Activated CD4-positive, alpha-beta T cell treated with anti-CD3 and anti-CD28 coated beads, Interleukin-10, Interleukin-2, amounts not matched to agents 100 ng/mL and 50 ng/mL, durations not matched to agents 16 hours and 8 hours (primary cell): ENCODE measurements at regions not wholly inside any gene's neighbourhood (a gene's known extent, or its start where the extent isn't known, plus 50 kb on each side); places are given as distances from the start of the nearest gene placed in this dataset.
"Not testable (repeated sequence)": the region's sequence is repeated elsewhere in the genome, so short reads cannot be mapped to it uniquely, and the experiment has no call there.

Source experiments
- DNase-seq: peaks from one replicate; pipeline ENCODE4 v3.0.0-alpha.2; 2020

DNA sequence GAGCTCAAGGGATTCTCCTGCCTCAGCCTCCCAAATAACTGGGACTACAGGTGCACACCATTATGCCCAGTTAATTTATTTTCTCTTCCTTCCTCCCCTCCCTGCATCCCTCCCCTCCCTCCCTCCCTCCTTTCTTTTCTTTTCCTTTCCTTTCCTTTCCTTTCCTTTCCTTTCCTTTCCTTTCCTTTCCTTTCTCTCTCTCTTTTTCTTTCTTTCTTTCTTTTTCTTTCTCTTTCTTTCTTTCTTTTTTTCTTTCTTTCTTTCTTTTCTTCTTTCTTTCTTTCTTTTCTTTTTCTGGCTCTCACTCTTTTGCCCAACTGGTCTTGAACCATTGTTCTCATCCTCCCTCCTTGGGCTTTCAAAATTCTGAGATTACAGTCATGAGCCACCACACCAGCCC lies 873.0 kb upstream of the KLHL1 start:
- not testable (repeated sequence) for DNase-seq

DNA sequence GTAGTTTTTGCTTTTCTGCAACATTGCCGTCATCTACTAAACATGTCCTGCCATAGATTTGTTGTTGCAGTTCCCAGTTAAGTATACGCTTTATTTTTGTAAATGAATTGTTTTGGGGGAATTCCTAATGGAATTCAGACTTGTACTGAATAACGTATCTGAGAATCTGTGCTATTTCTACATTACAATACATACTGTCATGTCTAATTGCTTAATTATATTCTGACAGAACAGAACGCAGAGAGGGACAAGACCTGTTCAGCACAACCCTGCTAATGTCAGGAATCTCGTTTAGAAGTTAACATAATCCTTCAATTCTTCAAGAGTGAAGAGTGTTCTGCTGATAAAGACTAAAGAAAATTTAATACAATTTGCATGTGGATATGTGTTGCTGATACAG lies 861.1 kb upstream of the KLHL1 start:
- DNase-seq, result no peak

DNA sequence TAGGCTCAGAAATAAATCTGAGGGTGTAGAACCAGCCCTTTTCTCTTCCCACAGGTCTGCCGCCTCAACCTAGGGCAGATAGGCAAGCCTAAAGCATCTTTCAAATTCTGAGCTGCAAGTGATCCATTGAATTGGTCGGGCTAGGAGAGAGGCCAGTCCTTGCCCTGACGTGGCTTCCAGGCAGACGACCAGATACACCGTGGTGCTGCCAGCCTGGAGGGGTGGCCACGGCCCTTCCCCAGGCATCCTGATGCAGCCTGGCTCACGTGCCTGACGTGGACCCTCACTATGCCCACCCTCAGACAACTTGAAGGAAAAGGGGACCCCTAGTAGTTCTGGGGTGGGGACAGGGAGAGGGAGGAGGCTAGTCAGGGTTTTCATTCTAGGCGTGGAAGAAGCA lies 859.3 kb upstream of the KLHL1 start:
- DNase-seq, result no peak

DNA sequence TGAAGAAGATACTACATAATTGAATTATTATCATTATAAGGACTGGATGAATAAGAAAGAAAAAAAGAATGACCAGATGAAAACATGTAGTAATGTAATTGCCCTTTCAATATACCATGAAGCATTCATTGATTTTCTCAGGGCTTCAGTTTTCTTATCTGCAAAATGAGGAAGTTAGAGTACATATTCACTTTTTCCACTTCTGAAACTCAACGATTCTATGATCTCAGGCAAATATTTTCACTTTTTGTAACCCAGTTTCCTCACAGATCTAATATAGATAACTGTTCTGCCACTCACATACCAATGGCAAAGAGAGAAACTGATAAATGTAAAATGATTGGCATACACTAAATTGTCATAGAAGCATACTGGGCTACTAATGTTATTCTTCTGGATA lies 856.6 kb upstream of the KLHL1 start:
- DNase-seq, result no peak

DNA sequence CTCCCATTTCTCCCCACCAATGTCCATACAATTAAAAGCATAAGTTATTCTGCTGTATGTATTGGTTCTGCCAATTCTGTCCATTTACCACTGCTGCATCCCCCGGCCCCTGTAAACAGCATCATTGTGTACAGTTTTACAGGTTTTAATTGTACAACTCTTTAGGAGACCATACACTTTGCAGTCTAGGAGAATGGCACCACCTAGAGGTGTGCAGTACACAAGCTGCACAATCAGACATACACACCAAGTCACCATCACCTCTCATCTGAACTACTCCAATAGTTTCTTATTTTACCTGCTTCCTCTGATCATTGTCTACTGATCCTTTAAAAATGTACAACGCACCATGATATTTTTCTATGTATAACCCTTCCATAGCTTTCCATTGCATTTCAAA lies 855.9 kb upstream of the KLHL1 start:
- DNase-seq, result peak; percentile 4

DNA sequence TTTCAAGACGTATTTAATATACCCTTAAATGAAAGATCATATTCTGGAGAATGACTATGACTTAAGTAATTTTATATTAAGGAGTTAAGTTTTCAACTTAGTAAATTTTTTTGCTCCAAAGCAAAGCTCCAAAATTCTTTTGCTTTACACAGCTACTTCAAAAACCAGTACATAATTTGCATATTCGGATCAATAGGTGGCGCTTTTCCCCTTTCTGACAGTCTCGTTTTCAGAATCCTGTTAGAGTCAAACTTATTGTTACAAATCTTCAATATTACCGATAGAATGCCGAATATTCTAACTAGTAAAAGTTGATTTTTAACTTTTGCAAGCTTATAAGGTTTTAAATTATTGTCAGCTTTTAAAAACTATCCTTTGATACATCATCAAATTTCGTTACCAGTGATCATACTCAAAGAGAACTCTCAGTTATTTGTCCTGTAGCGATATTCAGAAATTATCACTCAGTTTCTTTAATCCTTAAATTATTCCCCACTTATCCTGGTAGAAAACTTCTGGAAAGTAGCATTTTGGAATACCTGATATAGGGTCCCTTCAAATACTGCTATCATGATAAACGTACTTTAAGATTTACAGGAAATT lies 852.7 kb upstream of the KLHL1 start:
- DNase-seq, result peak; percentile 16

DNA sequence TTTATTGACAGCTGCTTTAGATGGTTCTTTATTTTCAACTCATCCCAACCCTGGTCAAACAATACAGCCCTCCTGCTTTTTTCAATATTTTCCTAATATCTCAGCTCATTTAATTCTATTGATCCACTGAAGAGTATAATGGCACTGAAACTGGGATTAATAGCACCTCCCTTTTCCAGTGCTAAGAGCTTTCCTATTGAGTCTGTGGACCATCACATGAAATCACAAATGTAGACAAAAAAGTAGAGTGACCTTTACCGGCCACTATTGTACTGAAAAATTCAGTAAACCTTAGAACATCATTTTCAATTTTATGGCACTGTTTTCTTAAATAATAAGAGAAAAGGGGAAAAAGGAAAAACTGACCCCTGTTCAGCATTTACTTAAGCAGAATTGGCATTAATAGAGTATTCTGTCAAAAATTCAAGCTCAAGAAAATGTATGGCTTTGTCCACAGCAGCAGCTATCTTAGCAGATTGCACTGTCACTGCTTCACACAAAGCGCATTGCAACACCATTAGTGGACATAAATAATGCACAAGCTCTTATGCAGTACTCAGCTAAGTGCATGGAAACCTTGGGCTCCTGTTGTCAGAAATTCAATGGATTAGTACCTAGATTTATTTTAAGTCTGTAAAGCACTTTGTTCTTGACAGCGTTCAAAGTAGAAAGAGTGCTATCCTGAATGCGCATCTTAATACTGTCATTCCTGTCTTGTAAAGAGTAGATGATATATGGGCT lies 851.0 kb upstream of the KLHL1 start:
- DNase-seq, result no peak

DNA sequence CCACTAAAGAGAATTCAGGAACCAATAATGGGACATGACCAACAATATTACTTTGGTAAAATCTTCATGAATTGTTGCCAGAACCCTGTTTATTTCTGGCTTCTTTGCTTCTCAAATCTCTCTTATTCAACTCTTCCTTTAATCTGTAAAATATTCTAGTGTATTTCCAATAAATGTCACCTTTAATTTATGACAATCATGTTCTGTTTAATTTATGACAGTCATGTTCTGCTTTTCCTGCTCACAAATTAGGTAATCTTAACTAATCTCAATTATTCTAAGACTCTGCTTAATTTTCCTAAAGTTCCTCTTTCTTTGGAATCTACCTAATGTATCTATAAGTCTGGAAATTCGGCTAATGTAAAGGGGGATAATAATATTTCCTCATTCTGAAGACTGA lies 847.6 kb upstream of the KLHL1 start:
- DNase-seq, result no peak

DNA sequence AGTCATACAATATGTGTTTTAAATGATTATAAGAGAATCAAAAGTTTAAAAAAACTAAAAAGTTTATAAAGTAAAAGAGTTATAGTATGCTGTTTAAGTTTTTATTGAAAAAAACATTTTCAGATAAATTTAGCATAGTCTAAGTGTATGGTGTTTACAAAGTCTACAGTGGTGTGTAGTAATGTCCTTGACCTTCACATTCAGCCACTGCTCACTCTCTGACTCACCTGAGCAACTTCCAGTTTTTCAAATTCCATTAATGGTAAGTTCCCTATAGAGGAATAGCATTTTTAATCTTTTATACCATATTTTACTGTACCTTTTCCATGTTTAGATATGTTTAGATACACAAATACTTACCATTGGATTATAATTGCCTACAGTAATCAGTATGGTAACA lies 842.4 kb upstream of the KLHL1 start:
- DNase-seq, result no peak

DNA sequence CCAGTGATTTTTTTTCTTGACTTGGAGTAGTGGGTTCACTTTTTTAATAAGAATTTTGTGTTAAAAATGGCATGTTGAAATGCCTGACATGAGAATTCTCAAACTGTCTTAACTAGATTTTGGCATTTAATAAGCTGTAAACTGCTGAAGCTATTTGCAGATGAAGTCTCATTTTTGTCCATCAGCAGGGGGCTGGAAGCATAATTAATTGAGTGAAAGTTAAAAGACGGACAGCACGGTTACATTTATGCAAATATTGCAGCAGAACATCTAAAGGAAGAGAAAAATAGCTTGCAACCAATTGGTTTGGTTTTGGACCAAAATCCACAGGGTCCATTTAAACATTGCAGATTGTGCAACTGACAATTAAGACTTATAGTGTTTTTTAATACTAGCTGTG lies 837.3 kb upstream of the KLHL1 start:
- no peak for DNase-seq

DNA sequence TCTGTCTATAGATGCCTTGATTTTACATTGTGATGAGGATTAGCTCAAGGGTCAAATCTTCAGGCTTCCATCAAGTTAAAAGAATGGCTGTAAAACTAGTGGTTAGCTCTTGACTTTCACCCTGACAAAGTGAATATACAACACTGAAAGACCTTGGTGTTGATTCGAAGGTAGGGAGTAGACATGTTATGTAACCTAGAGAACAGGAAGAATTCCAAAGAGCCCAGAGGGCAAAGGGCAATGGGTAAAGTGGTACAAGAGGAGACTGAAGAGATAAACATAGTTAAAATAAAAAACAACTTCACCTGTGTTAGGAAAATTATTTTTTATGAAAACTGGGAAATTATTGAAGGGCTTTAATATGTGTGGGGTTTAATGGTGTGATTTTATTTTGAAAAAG lies 833.2 kb upstream of the KLHL1 start:
- no peak for DNase-seq

DNA sequence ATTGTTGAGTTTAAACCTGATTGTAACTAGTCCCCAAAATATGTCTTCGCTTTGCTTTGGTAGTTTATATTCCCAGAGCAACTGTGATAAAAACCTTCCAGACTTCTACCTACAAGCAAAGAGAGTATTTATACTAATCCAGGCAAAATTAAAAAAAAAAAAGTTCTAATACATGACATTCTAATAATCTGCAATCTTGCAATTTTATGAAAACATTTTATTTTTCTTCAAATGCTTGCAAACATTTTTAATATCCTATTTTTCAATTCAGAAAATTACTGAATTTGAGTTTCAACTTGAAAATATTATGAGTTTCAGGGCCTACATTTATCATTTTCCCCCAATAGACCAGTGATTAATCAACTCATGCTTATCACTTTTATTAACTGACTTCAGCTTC lies 830.2 kb upstream of the KLHL1 start:
- DNase-seq, result no peak

DNA sequence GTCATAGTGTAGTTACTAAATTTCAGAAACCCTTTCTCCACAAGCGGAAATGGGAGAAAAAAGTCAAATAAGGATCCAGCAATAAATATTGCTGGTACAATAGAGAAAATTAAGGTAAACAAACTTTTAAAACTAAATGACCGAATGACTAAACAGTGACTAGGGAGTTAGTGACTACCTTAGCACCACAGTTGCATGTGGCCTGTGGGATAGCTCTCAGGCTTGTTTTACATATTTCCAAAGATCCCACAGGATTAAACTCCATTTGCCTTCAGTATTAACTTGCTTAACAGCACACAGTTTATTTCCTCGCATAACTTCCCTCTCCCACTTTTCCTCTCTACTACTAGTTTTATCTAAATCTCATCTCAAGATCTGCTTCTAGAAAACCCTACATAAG lies 824.3 kb upstream of the KLHL1 start:
- DNase-seq, result no peak

DNA sequence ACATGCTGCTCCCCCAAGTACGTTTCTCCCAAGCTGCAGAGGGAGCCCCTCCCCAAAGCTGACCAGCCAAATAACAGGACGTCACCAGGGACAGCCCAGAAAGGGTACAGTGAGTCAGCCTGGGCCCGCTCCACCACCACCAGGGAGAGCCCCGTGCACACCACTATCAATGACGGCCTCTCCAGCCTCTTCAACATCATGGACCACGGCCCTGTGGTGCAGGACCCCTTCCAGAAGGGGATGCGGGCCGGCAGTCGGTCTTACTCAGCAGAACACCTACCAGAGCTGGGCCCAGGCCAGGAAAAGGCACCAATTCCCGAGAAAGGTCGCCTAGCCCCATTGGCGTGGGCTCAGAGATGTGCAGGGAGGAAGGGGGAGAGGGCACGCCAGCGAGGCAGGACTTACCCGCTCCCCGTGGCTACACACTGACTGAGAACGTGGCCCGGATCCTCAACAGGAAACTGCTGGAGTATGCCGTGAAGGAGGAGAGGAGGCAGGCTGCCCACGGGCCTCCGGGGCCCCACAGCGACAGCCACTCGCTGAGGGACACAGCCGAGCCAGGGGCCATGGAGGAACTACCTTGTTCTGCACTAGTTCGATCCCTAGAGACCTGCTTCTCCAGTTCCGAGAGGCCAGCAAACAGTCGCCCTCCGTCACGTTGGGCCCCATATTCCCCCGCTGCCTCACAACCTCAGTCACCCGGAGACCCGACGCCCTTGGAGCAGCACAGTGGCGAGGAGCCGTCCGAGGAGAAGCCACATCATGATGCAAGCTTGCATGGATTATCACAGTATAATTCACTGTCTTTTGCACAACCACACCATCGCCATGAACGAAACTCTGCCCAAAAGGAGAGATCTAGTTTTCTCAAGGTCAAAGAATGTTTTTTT lies 815.9 kb upstream of the KLHL1 start:
- no peak for DNase-seq

DNA sequence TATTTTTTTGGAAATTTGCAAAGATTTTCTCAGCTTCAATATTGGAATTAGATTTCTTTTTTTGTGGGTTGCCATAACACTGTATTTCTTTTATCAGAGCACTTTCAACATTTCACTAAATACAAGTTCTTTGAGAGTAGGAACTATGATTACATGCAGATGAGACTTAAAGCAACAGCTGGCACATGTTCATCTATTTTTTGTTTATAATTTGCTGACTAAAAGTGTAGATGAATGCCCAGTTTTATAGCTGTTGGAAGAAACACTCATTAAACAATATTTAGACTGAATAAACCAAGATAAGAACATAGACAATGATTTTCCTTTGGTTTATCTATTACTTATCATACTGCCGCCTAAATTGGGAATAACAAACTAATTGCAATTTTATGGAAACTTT lies 803.0 kb upstream of the KLHL1 start:
- DNase-seq, result no peak

DNA sequence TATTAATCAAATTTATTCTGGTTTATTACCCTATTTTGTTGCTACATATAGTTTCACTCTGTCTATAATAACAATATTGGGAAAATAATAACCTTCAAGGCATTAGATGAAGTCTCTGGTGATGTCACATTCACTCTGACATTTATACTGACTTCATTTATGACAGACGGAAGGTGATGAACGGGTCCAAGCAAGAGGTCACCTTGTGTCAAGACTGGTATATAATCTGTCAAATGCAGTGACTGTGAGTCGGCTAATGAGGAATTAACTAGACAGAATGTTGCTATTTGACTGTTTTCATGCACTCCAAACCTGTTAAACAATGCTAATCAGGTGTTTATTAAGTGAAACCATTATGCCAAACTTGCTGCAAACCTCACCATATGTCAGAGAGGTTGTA lies 800.5 kb upstream of the KLHL1 start:
- DNase-seq, result no peak

DNA sequence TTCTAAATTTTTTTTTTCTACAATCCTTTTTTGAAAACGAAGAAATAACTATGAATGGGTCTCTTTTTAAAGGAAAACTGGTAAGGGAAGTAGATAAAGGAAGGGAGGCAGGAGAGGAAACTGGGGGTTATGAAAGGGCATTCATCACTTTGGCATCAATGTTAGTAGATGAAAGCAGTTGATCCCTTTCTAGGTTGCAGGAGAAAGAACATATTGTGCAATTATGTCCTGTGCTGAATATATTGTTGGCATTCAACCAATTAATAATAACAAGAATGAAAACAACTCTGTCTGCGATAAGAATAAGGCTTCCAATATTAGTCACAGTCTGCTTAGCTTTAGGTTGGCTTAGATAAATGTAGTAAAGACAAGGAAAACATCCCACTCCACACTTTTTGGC lies 796.8 kb upstream of the KLHL1 start:
- DNase-seq, result no peak

DNA sequence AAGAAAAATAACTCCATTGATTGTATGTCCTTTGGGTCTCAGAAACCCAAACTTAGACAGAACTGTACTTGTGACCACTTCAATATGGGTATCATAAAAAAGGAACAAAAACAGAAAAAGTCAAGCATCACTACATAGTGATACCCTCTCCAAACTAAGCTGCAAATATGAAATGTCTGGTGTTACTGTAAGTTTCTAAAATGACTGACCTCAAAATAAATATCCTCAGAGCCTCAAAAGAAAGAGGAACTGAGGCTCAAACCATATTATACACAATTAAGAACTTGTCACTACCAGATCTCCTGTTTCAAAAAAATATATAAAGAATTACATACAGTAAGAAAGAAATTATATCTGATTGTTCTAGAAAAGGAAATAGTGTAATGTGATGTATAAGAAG lies 787.9 kb upstream of the KLHL1 start:
- no peak for DNase-seq

DNA sequence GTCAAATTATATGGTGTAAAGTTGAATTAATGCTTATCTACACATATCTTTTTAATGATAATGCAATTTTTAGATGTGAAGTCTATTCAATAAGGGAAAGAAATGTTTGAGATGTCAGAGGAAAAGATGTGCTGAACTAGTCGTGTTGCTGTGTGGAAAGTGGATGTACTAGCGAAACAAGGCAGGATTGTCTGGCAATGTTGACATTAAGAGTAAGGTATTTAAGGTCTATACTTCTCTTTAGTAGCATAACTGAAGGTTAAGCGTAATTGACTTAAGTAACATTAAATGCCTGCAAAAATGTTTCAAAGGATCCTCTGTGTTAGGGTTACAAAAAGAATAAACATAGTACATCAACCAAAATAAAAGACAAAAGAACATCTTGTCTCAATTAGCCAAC lies 787.3 kb upstream of the KLHL1 start:
- no peak for DNase-seq

DNA sequence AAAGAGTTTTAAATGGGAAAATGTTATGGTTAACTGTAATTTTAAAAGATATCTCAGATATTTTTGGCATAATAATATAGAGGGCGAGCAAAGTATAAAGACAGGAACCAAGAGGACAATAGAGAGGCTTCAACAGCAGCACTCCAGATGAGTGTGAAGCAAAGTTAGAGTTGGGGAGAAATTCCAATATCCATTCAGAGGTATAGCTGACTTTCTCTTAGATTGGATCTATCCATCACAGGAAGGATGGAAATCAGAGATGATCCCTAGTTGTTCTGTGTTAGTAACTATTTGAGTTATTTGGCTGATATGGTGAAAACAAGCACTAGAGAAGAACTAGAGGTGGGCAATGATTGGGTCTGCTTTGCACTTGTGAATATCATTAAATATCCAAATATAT lies 786.0 kb upstream of the KLHL1 start:
- DNase-seq, result no peak

DNA sequence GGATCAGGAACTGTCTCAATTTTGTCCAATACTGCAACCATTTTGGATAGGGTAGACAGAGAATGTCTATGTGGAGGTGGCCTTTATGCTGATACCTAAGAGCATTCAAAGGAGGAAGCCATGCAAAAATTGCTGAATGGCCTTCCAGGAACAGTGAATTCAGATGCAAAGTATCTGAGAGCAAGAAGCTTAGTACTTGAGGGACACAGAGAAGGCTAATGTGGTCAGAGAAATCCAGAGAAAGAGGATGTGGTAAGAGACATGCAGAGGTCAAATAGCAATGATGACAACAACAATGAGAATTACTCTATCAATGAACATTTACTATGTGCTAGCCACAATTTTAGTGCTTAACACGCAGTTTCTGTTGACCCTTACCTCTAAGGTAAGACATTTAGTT lies 785.6 kb upstream of the KLHL1 start:
- no peak for DNase-seq

DNA sequence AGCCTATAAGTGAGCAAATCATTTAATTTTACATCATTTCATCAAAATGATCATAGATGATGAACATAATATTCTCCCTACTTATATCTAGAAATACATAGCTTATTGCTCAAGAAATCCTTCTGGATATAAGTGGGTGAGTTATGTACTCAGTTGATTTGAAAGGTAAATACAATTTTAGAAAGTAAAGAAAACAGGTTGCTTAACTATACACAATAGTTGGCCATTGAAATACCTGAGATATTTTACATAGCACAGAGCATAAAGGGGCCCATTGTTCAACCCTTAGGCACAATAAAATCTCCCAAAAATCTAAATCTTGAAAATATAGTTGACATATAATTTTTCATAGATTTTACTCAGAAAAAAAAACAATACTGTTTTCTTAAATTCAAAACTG lies 782.0 kb upstream of the KLHL1 start:
- no peak for DNase-seq

DNA sequence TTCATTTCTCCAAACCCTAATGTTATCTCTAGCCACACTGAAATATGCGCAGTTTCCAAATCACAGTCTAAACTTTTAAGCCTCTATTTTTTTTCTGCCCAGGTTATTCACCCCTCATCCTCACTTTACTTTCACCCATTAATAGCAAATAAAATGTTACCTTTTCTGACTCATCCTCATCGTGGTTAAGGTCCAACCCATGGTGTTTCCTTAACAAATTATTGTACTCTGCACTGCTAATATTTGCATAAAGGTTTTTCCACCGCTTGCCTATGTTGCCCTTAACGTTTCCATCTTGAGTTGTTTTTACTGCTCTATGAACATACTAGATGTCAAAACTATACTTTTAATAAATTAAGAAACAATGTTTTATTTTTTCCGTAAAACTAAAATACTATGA lies 780.9 kb upstream of the KLHL1 start:
- DNase-seq, result no peak

DNA sequence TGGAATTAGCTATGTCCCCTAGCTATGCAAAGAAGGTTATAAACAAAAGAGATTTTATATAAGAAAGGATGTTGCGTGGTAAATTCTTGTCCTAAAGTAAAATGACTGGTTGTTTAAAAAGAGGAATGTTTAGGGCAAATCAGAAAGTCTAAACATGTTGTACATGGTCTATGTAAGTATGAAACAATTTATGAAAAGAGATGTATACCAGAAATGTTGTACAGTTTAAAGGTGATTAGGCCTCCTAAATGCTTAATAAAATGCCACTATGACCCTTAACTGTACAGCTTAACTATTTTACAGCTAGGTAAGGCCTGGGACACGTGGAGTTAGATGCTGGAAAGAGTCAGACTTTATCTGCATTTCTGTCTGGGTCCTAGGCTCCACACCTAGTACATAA lies 775.9 kb upstream of the KLHL1 start:
- DNase-seq, result no peak
